ENCODE measurements at regions not wholly inside any gene's neighbourhood (a gene's known extent, or its start where the extent isn't known, plus 50 kb on each side); places are given as distances from the start of the nearest gene placed in this dataset.
A peak's percentile ranks its signal among the peaks of the same experiment; 100 is the strongest.

GRCh38 chr1:224510880-224511645, 76.5 kb upstream of the WDR26 start:
- in situ Hi-C loops (cut with MboI), result no loop called here
- no peaks in the 10 kb centered on the region for H3K9me2 ChIP-seq (ENCODE audit: insufficient read depth)
- no peak for TF ChIP-seq EZH2phosphoT487 (IDR thresholded peaks at IDR 0.05; ENCODE audit: insufficient read depth, low read depth)
- no peak for TF ChIP-seq EZH2 (IDR thresholded peaks at IDR 0.05; ENCODE audit: insufficient read depth, poor library complexity, severe bottlenecking)
- H4K20me1 ChIP-seq (ENCODE audit: insufficient read depth), result no peaks in the 10 kb centered on the region
- H3K4me2 ChIP-seq (ENCODE audit: unreplicated experiment), result no peak overlapping the region
- no peaks in the 10 kb centered on the region for H3K79me2 ChIP-seq (ENCODE audit: insufficient read depth)
- peaks cover 25% of the 10 kb centered on the region for H3F3A ChIP-seq (ENCODE audit: insufficient read depth)
- no peak overlapping the region for H3K4me3 ChIP-seq
- no peaks in the 10 kb centered on the region for H3K27me3 ChIP-seq (replicated peaks; ENCODE audit: insufficient read depth)
- peaks cover 31% of the 10 kb centered on the region for H3K4me1 ChIP-seq (ENCODE audit: insufficient read depth)
- no peak overlapping the region for H2AFZ ChIP-seq
- no peaks in the 10 kb centered on the region for H3K9me3 ChIP-seq (ENCODE audit: low read depth)
- H3K36me3 ChIP-seq (ENCODE audit: low read depth), result no peaks in the 10 kb centered on the region
- no peak overlapping the region for H3K27ac ChIP-seq
- 73 to 86% methylated on average over 4 of the region's 4 CpGs for WGBS, 2 experiments (ENCODE audit: low coverage in 1 of 2, low lambda C conversion rate in 2 of 2, missing lambda C conversion rate in 2 of 2)
- peak; percentile 30 for DNase-seq
- H3K9ac ChIP-seq, result no peak overlapping the region

GRCh38 chr1:224512600-224513151, 78.1 kb upstream of the WDR26 start:
- no peaks in the 10 kb centered on the region for H3K79me2 ChIP-seq (ENCODE audit: insufficient read depth)
- H3K9me3 ChIP-seq (ENCODE audit: low read depth), result no peaks in the 10 kb centered on the region
- H3F3A ChIP-seq (ENCODE audit: insufficient read depth), result peaks cover 19% of the 10 kb centered on the region
- 79 to 88% methylated on average over 5 of the region's 5 CpGs for WGBS, 2 experiments (ENCODE audit: low coverage in 1 of 2, low lambda C conversion rate in 2 of 2, missing lambda C conversion rate in 2 of 2)
- H3K9ac ChIP-seq, result no peak overlapping the region
- no peak overlapping the region for H3K4me3 ChIP-seq
- no peaks in the 10 kb centered on the region for H3K27me3 ChIP-seq (replicated peaks; ENCODE audit: insufficient read depth)
- H3K27ac ChIP-seq, result no peak overlapping the region
- no peak overlapping the region for H3K4me2 ChIP-seq (ENCODE audit: unreplicated experiment)
- H3K36me3 ChIP-seq (ENCODE audit: low read depth), result no peaks in the 10 kb centered on the region
- no peak overlapping the region for H2AFZ ChIP-seq
- H3K4me1 ChIP-seq (ENCODE audit: insufficient read depth), result peaks cover 23% of the 10 kb centered on the region
- no peak for DNase-seq
- no peaks in the 10 kb centered on the region for H4K20me1 ChIP-seq (ENCODE audit: insufficient read depth)
- no peak for TF ChIP-seq EZH2phosphoT487 (IDR thresholded peaks at IDR 0.05; ENCODE audit: insufficient read depth, low read depth)
- no peak for TF ChIP-seq EZH2 (IDR thresholded peaks at IDR 0.05; ENCODE audit: insufficient read depth, poor library complexity, severe bottlenecking)
- H3K9me2 ChIP-seq (ENCODE audit: insufficient read depth), result no peaks in the 10 kb centered on the region
- in situ Hi-C loops (cut with MboI), result no loop called here

- no peaks in the 10 kb centered on the region for H3K9me3 ChIP-seq (ENCODE audit: low read depth)
- peaks cover 16% of the 10 kb centered on the region for H3K4me1 ChIP-seq (ENCODE audit: insufficient read depth)
- in situ Hi-C loops (cut with MboI), result no loop called here
- no peak for DNase-seq
- no peak overlapping the region for H3K9ac ChIP-seq
- H3K4me2 ChIP-seq (ENCODE audit: unreplicated experiment), result no peak overlapping the region
- no peaks in the 10 kb centered on the region for H3K79me2 ChIP-seq (ENCODE audit: insufficient read depth)
- H3K27ac ChIP-seq, result no peak overlapping the region
- H4K20me1 ChIP-seq (ENCODE audit: insufficient read depth), result no peaks in the 10 kb centered on the region
- H3K36me3 ChIP-seq (ENCODE audit: low read depth), result no peaks in the 10 kb centered on the region
- no peak overlapping the region for H2AFZ ChIP-seq
- no peak overlapping the region for H3K4me3 ChIP-seq
- no peaks in the 10 kb centered on the region for H3K9me2 ChIP-seq (ENCODE audit: insufficient read depth)
- 44 to 53% methylated on average over 5 to 6 of the region's 6 CpGs for WGBS, 2 experiments (ENCODE audit: low coverage in 1 of 2, low lambda C conversion rate in 2 of 2, missing lambda C conversion rate in 2 of 2)
- no peaks in the 10 kb centered on the region for H3K27me3 ChIP-seq (replicated peaks; ENCODE audit: insufficient read depth)
- no peak for TF ChIP-seq EZH2 (IDR thresholded peaks at IDR 0.05; ENCODE audit: insufficient read depth, poor library complexity, severe bottlenecking)
- TF ChIP-seq EZH2phosphoT487 (IDR thresholded peaks at IDR 0.05; ENCODE audit: insufficient read depth, low read depth), result no peak
- peaks cover 12% of the 10 kb centered on the region for H3F3A ChIP-seq (ENCODE audit: insufficient read depth)
Observed at GRCh38 chr1:224513383-224513782, 78.8 kb upstream of the WDR26 start.

GRCh38 chr1:224513787-224514209, 79.2 kb upstream of the WDR26 start:
- Histone ChIP-seq H3F3A (ENCODE audit: insufficient read depth) (peaks cover 8% of the 10 kb centered on the region), H3K4me3 (no peak overlapping the region), H3K79me2 (ENCODE audit: insufficient read depth) (no peaks in the 10 kb centered on the region), H3K9me2 (ENCODE audit: insufficient read depth) (no peaks in the 10 kb centered on the region), H3K27me3 (replicated peaks; ENCODE audit: insufficient read depth) (no peaks in the 10 kb centered on the region), H3K4me1 (ENCODE audit: insufficient read depth) (peaks cover 12% of the 10 kb centered on the region), H3K36me3 (ENCODE audit: low read depth) (no peaks in the 10 kb centered on the region), H4K20me1 (ENCODE audit: insufficient read depth) (no peaks in the 10 kb centered on the region), H3K27ac (no peak overlapping the region), H3K4me2 (ENCODE audit: unreplicated experiment) (no peak overlapping the region), H3K9ac (no peak overlapping the region), H2AFZ (peak overlapping the region; percentile 33), H3K9me3 (ENCODE audit: low read depth) (no peaks in the 10 kb centered on the region)
- no peak for TF ChIP-seq EZH2phosphoT487 (IDR thresholded peaks at IDR 0.05; ENCODE audit: insufficient read depth, low read depth)
- no peak for TF ChIP-seq EZH2 (IDR thresholded peaks at IDR 0.05; ENCODE audit: insufficient read depth, poor library complexity, severe bottlenecking)
- WGBS, 2 experiments (ENCODE audit: low coverage in 1 of 2, low lambda C conversion rate in 2 of 2, missing lambda C conversion rate in 2 of 2), result 2 to 4% methylated on average over 11 of the region's 11 CpGs
- peak; percentile 86 for DNase-seq
- in situ Hi-C loops (cut with MboI), result no loop called here

Data from GM23248 (cell line).